ENCODE measurements at regions not wholly inside any gene's neighbourhood (a gene's known extent, or its start where the extent isn't known, plus 50 kb on each side); places are given as distances from the start of the nearest gene placed in this dataset.
"Not testable (repeated sequence)": the region's sequence is repeated elsewhere in the genome, so short reads cannot be mapped to it uniquely, and the experiment has no call there.

- no peaks in the 10 kb centered on the region for H3K4me1 ChIP-seq (ENCODE audit: insufficient read depth, low read length)
- H3K9me3 ChIP-seq (ENCODE audit: low read depth, low read length) = peaks cover 6% of the 10 kb centered on the region
- no peak overlapping the region for H3K4me3 ChIP-seq (ENCODE audit: low read length)
- H3K27me3 ChIP-seq (ENCODE audit: insufficient read depth, low read length) = no peaks in the 10 kb centered on the region
Observed at GRCh38 chr13:111486331-111486730, 165.9 kb downstream of the TEX29 start.

- Histone ChIP-seq H3K27me3 (ENCODE audit: insufficient read depth, low read length) (no peaks in the 10 kb centered on the region), H3K4me1 (ENCODE audit: insufficient read depth, low read length) (no peaks in the 10 kb centered on the region), H3K4me3 (ENCODE audit: low read length) (no peak overlapping the region), H3K9me3 (ENCODE audit: low read depth, low read length) (peaks cover 6% of the 10 kb centered on the region)
Observed at GRCh38 chr13:111486801-111487200, 166.4 kb downstream of the TEX29 start.

DNA sequence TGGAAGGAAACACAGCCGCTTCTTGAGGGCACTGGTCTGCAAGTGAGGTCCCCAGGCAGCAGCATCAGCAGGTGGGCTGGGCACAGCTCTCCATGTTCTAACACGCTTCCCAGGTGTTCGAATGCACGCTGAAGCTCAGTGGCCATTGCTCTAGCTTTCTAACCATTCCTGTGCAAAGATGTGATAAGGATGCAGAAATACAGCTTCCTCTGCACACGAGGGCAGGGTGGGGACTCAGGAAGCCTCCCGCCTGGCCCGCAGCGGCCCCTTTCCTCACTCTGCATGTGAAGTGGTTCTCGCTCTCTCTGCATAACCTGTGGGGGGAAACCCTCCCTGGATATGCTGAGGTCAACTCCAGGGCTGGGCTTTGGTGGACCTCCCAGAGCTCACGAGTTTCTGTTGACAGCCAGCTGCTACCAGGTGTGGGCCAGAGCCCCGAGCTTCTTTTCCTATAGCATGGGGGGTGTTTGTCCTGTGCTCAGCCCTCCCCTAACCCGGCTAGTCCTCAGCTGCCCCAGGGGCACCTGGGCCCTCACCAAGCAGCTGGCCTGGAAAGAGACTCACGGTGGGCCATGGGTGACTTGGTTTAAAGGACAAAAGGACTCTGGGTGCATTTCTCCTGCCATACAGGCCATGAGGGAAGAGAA, 168.2 kb downstream of the TEX29 start:
- Histone ChIP-seq H3K9me3 (ENCODE audit: low read depth, low read length) (peaks cover 6% of the 10 kb centered on the region), H3K27me3 (ENCODE audit: insufficient read depth, low read length) (no peaks in the 10 kb centered on the region), H3K4me3 (ENCODE audit: low read length) (no peak overlapping the region), H3K4me1 (ENCODE audit: insufficient read depth, low read length) (no peaks in the 10 kb centered on the region)

GRCh38 chr13:111489301-111489700, 168.9 kb downstream of the TEX29 start:
- Histone ChIP-seq H3K4me1 (ENCODE audit: insufficient read depth, low read length) (no peaks in the 10 kb centered on the region), H3K27me3 (ENCODE audit: insufficient read depth, low read length) (no peaks in the 10 kb centered on the region), H3K4me3 (ENCODE audit: low read length) (no peak overlapping the region), H3K9me3 (ENCODE audit: low read depth, low read length) (peaks cover 6% of the 10 kb centered on the region)

DNA sequence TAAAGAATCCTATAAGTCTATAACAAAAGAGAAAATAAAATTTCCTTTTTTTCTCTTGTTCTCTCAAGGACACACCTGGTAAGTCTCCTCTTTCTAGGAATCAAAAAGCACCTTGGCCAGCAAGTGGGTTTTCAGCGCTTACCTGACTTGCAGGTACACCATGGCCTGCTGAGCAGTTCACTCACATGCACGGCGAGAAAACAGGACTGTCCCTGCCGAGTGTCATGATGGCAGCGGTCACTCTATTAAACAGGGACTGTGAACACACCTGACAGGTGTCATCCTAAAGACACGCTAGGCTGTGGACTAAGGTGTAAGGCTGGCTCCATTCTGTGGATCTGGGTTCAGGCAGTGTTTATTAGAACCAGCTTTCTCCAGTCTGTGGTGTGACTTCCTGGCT, 170.2 kb downstream of the TEX29 start:
- Histone ChIP-seq H3K4me3 (ENCODE audit: low read length) (no peak overlapping the region), H3K27me3 (ENCODE audit: insufficient read depth, low read length) (no peaks in the 10 kb centered on the region), H3K9me3 (ENCODE audit: low read depth, low read length) (peaks cover 6% of the 10 kb centered on the region), H3K4me1 (ENCODE audit: insufficient read depth, low read length) (no peaks in the 10 kb centered on the region)

GRCh38 chr13:111491021-111491420, 170.6 kb downstream of the TEX29 start:
- peaks cover 6% of the 10 kb centered on the region for H3K9me3 ChIP-seq (ENCODE audit: low read depth, low read length)
- H3K4me1 ChIP-seq (ENCODE audit: insufficient read depth, low read length) = no peaks in the 10 kb centered on the region
- no peak overlapping the region for H3K4me3 ChIP-seq (ENCODE audit: low read length)
- H3K27me3 ChIP-seq (ENCODE audit: insufficient read depth, low read length) = no peaks in the 10 kb centered on the region

GRCh38 chr13:111491659-111492058, 171.2 kb downstream of the TEX29 start:
- no peaks in the 10 kb centered on the region for H3K27me3 ChIP-seq (ENCODE audit: insufficient read depth, low read length)
- no peaks in the 10 kb centered on the region for H3K4me1 ChIP-seq (ENCODE audit: insufficient read depth, low read length)
- H3K9me3 ChIP-seq (ENCODE audit: low read depth, low read length) = peaks cover 6% of the 10 kb centered on the region
- no peak overlapping the region for H3K4me3 ChIP-seq (ENCODE audit: low read length)

- no peak overlapping the region for H3K4me3 ChIP-seq (ENCODE audit: low read length)
- H3K9me3 ChIP-seq (ENCODE audit: low read depth, low read length) = no peaks in the 10 kb centered on the region
- no peaks in the 10 kb centered on the region for H3K27me3 ChIP-seq (ENCODE audit: insufficient read depth, low read length)
- H3K4me1 ChIP-seq (ENCODE audit: insufficient read depth, low read length) = no peaks in the 10 kb centered on the region
Observed at GRCh38 chr13:111492341-111492950, 172.0 kb downstream of the TEX29 start.

DNA sequence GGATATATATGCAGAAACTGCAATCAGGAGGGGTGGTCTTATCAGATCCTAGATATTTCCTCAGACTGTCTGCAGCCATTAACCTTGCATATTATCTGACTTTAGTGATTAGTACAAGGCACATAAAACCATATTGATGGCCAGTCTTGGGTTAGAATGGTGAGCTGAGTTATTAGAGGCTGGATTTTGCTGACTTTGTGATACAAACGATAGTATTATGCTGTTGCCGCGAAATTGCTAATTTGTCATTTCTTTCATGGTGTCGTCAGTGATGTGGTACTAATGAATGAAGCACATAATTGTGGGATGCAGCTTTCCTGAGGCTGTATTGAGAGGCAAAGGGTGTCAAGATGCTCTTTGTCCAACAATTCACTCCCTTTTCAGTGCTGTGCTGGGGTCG, 172.5 kb downstream of the TEX29 start:
- H3K4me3 ChIP-seq (ENCODE audit: low read length) = no peak overlapping the region
- no peaks in the 10 kb centered on the region for H3K27me3 ChIP-seq (ENCODE audit: insufficient read depth, low read length)
- no peaks in the 10 kb centered on the region for H3K4me1 ChIP-seq (ENCODE audit: insufficient read depth, low read length)
- H3K9me3 ChIP-seq (ENCODE audit: low read depth, low read length) = no peaks in the 10 kb centered on the region

- Histone ChIP-seq H3K9me3 (ENCODE audit: low read depth, low read length) (no peaks in the 10 kb centered on the region), H3K27me3 (ENCODE audit: insufficient read depth, low read length) (no peaks in the 10 kb centered on the region), H3K4me3 (ENCODE audit: low read length) (no peak overlapping the region), H3K4me1 (ENCODE audit: insufficient read depth, low read length) (no peaks in the 10 kb centered on the region)
Observed at GRCh38 chr13:111493468-111493867, 173.0 kb downstream of the TEX29 start.

DNA sequence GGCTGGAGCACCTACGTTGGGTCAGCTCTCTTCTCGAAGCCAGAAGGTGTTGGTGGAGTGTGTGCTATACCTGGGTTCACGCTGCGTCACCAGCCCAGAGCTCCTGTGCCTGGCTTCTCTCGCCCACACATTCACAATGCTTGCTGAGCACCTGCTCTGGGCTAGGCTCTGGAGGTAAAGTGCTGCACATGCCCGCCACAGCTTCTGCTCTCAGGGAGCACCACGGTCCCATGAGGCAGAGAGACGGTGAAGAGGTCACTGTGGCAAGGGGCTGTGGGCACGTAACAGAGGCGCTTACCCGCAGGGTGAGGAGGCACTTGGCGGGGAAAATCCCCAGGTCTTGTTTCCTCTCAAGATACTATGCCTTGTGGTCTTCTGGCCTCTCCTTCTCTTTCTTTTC, 174.2 kb downstream of the TEX29 start:
- Histone ChIP-seq H3K27me3 (ENCODE audit: insufficient read depth, low read length) (no peaks in the 10 kb centered on the region), H3K9me3 (ENCODE audit: low read depth, low read length) (no peaks in the 10 kb centered on the region), H3K4me1 (ENCODE audit: insufficient read depth, low read length) (no peaks in the 10 kb centered on the region), H3K4me3 (ENCODE audit: low read length) (no peak overlapping the region)

GRCh38 chr13:111501596-111502535, 181.4 kb downstream of the TEX29 start:
- not testable (repeated sequence) for H3K27me3 ChIP-seq (ENCODE audit: insufficient read depth, low read length); H3K4me3 ChIP-seq (ENCODE audit: low read length); H3K4me1 ChIP-seq (ENCODE audit: insufficient read depth, low read length); H3K9me3 ChIP-seq (ENCODE audit: low read depth, low read length)

DNA sequence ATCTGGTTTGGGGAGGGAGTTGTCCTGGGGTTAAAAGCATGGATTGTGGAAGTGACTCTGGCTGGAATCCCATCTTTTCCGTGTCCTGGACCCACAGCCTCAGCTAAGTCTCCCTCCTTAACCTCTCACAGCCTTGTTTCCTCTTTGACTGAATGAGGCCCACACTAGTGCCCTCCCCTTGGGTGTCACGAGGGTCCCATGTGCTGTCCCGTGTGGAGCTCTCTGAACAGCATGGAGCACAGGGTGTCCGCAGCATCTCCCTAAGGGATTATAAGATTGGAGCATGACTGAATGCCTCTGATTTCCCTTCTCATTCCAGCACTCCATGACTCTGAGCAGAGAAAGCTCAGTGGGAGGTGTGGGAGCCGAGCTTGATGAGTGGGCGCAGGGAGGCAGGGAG, 182.5 kb downstream of the TEX29 start:
- Histone ChIP-seq H3K4me3 (ENCODE audit: low read length) (no peak overlapping the region), H3K27me3 (ENCODE audit: insufficient read depth, low read length) (no peaks in the 10 kb centered on the region), H3K4me1 (ENCODE audit: insufficient read depth, low read length) (no peaks in the 10 kb centered on the region), H3K9me3 (ENCODE audit: low read depth, low read length) (no peaks in the 10 kb centered on the region)

DNA sequence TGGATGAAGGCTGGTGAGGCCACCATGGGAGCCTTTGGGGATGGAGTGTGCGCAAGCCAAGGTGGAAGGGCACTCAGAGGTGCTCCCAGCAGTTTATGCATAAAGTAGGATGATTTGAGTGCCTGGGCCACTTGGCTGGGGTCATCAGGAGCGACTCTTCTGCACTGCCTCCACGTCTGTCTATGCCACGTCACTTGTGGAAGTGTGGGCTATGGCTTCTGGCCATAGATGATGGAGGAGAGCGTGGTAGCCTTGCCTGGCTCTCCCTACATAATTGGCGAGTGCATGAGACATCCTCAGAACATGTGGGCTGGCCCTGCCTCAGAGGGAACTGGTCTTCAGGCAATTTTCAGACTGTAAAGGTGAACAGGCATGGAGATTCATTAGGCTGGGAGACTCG, 182.9 kb downstream of the TEX29 start:
- Histone ChIP-seq H3K9me3 (ENCODE audit: low read depth, low read length) (no peaks in the 10 kb centered on the region), H3K4me3 (ENCODE audit: low read length) (no peak overlapping the region), H3K27me3 (ENCODE audit: insufficient read depth, low read length) (no peaks in the 10 kb centered on the region), H3K4me1 (ENCODE audit: insufficient read depth, low read length) (no peaks in the 10 kb centered on the region)

DNA sequence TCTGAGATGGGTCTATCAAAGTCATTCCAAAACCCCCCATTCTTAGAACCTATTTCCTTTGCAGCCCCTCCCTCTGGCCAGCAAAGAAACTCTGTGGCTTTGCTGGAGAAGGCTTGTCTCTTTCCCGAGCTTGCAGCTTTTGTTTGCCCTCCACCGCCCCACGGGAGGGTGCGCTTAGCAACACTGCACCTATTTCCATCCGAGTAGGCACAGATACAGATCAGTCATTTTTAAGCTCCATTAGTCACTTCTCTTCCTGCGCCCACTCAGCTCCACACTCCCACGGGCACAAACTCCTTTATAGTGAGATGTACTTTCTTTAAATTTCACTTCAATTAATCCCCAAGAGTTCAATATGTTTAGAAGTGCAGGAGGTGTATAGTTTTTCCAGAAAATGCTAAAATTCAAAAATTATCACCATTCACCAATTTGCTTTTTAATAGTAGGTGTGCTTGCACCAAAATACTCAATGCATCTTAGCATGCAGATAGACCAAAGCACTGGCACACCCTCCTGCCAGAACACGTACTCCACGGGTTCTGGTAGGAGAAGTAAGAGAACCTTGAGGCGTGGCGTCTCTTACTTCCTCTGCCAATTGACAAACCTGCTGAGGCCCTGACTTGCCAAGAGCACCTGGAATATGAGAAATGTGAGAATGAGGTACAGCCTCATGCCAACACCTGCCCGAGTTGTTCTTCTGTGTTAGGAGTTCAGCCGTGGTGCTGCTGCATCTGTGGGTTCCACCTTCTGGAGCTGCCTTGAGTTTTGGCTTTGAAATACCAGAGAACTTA, 183.7 kb downstream of the TEX29 start:
- Histone ChIP-seq H3K27me3 (ENCODE audit: insufficient read depth, low read length) (no peaks in the 10 kb centered on the region), H3K4me1 (ENCODE audit: insufficient read depth, low read length) (no peaks in the 10 kb centered on the region), H3K9me3 (ENCODE audit: low read depth, low read length) (no peaks in the 10 kb centered on the region)

More for the DNA sequence above, 183.7 kb downstream of the TEX29 start:
- no peak overlapping the region for H3K4me3 ChIP-seq (ENCODE audit: low read length)

All from mononuclear cell (primary cell).